T47D (cell line): ENCODE measurements at regions not wholly inside any gene's neighbourhood (a gene's known extent, or its start where the extent isn't known, plus 50 kb on each side); places are given as distances from the start of the nearest gene placed in this dataset.

Experiments
- DNase-seq, 2 experiments: peaks; one replicate each; pipeline versions ENCODE4 v3.0.0 to v3.0.0-alpha.2; 2011 to 2012; ENCODE audit warnings: low read depth in 1 of 2, low spot score in 1 of 2
- JUND ChIP-seq: IDR thresholded peaks from 2 replicates; pipeline ENCODE4 v1.6.1; 2012; ENCODE audit warnings: low read depth
- in situ Hi-C: cut with HindIII; loops from 2 replicates; pipeline ENCODE4 v1.10.0; 2016; ENCODE audit warnings: low sequenced_read_pairs, low pct_unique_long_range_greater_than_20kb

- in situ Hi-C loops: no loop called here
- no peak for TF ChIP-seq JUND
- no peak for DNase-seq
These were observed 66.7 kb upstream of the LMO1 start for GRCh38 chr11:8330404-8330803.

- TF ChIP-seq JUND: no peak
- in situ Hi-C loops: no loop called here
These were observed 66.2 kb upstream of the LMO1 start for GRCh38 chr11:8329847-8330361.

GRCh38 chr11:8329336-8329735 lies 65.7 kb upstream of the LMO1 start:
- in situ Hi-C loops: no loop called here
- DNase-seq: no peak
- no peak for TF ChIP-seq JUND

More at GRCh38 chr11:8329847-8330361, 66.2 kb upstream of the LMO1 start:
- no peak for DNase-seq

GRCh38 chr11:8328848-8329330 lies 65.2 kb upstream of the LMO1 start:
- TF ChIP-seq JUND: no peak
- in situ Hi-C loops: no loop called here
- peak; percentile 76 to 83 for DNase-seq

GRCh38 chr11:8328231-8328794 lies 64.6 kb upstream of the LMO1 start:
- DNase-seq: no peak
- in situ Hi-C loops: no loop called here
- TF ChIP-seq JUND: no peak

- no peak for TF ChIP-seq JUND
- DNase-seq: no peak
- in situ Hi-C loops: no loop called here
These were observed 64.1 kb upstream of the LMO1 start for GRCh38 chr11:8327761-8328192.

GRCh38 chr11:8326337-8326736 lies 62.7 kb upstream of the LMO1 start:
- no peak for TF ChIP-seq JUND
- in situ Hi-C loops: no loop called here
- DNase-seq: no peak

- in situ Hi-C loops: no loop called here
- TF ChIP-seq JUND: no peak
- DNase-seq: no peak
These were observed 62.1 kb upstream of the LMO1 start for GRCh38 chr11:8325591-8326304.

GRCh38 chr11:8323161-8323935 lies 59.7 kb upstream of the LMO1 start:
- in situ Hi-C loops: no loop called here
- no peak for DNase-seq
- no peak for TF ChIP-seq JUND

GRCh38 chr11:8321876-8322275 lies 58.2 kb upstream of the LMO1 start:
- no peak for TF ChIP-seq JUND
- no peak for DNase-seq
- in situ Hi-C loops: no loop called here

GRCh38 chr11:8320076-8320475 lies 56.4 kb upstream of the LMO1 start:
- in situ Hi-C loops: no loop called here
- no peak for TF ChIP-seq JUND
- DNase-seq: peak in 1 of 2 experiments; percentile 18

- in situ Hi-C loops: no loop called here
- DNase-seq: no peak
- TF ChIP-seq JUND: no peak
These were observed 54.9 kb upstream of the LMO1 start for GRCh38 chr11:8318536-8318935.

GRCh38 chr11:8317159-8317558 lies 53.5 kb upstream of the LMO1 start:
- TF ChIP-seq JUND: no peak
- in situ Hi-C loops: no loop called here
- no peak for DNase-seq
